ENCODE measurements at regions not wholly inside any gene's neighbourhood (a gene's known extent, or its start where the extent isn't known, plus 50 kb on each side); places are given as distances from the start of the nearest gene placed in this dataset.
"Not testable (repeated sequence)": the region's sequence is repeated elsewhere in the genome, so short reads cannot be mapped to it uniquely, and the experiment has no call there.

GRCh38 chrX:40530509-40530908, 50.3 kb upstream of the ATP6AP2 start:
- DNase-seq, result no peak

GRCh38 chrX:40527543-40527942, 53.2 kb upstream of the ATP6AP2 start:
- no peak for DNase-seq

- DNase-seq, result no peak
Observed at GRCh38 chrX:40526412-40526811, 54.4 kb upstream of the ATP6AP2 start.

GRCh38 chrX:40525901-40526300, 54.9 kb upstream of the ATP6AP2 start:
- DNase-seq, result not testable (repeated sequence)

GRCh38 chrX:40524423-40524822, 56.3 kb upstream of the ATP6AP2 start:
- no peak for DNase-seq

- no peak for DNase-seq
Observed at GRCh38 chrX:40523852-40524251, 56.9 kb upstream of the ATP6AP2 start.

GRCh38 chrX:40521868-40522450, 58.8 kb upstream of the ATP6AP2 start:
- no peak for DNase-seq

GRCh38 chrX:40514376-40514775, 66.4 kb upstream of the ATP6AP2 start:
- DNase-seq, result no peak

- no peak for DNase-seq
Observed at GRCh38 chrX:40513835-40514234, 66.9 kb upstream of the ATP6AP2 start.

GRCh38 chrX:40513012-40513411, 67.8 kb upstream of the ATP6AP2 start:
- no peak for DNase-seq

- DNase-seq, result no peak
Observed at GRCh38 chrX:40511258-40511657, 69.5 kb upstream of the ATP6AP2 start.

- no peak for DNase-seq
Observed at GRCh38 chrX:40508560-40508959, 72.2 kb upstream of the ATP6AP2 start.

GRCh38 chrX:40506201-40506985, 74.4 kb upstream of the ATP6AP2 start:
- no peak for DNase-seq

GRCh38 chrX:40504801-40505605, 75.8 kb upstream of the ATP6AP2 start:
- DNase-seq, result no peak

- no peak for DNase-seq
Observed at GRCh38 chrX:40503094-40503493, 77.7 kb upstream of the ATP6AP2 start.

- DNase-seq, result no peak
Observed at GRCh38 chrX:40502688-40503087, 78.1 kb upstream of the ATP6AP2 start.

GRCh38 chrX:40501164-40501855, 79.5 kb upstream of the ATP6AP2 start:
- DNase-seq, result no peak

GRCh38 chrX:40496728-40497127, 84.0 kb upstream of the ATP6AP2 start:
- DNase-seq, result no peak

GRCh38 chrX:40495659-40496058, 85.1 kb upstream of the ATP6AP2 start:
- DNase-seq, result no peak

GRCh38 chrX:40494005-40494404, 86.8 kb upstream of the ATP6AP2 start:
- no peak for DNase-seq

GRCh38 chrX:40488296-40488695, 92.5 kb upstream of the ATP6AP2 start:
- DNase-seq, result no peak

- no peak for DNase-seq
Observed at GRCh38 chrX:40485973-40486372, 94.8 kb upstream of the ATP6AP2 start.

- no peak for DNase-seq
Observed at GRCh38 chrX:40485102-40485826, 95.5 kb upstream of the ATP6AP2 start.
